ENCODE measurements at regions not wholly inside any gene's neighbourhood (a gene's known extent, or its start where the extent isn't known, plus 50 kb on each side); places are given as distances from the start of the nearest gene placed in this dataset.
A peak's percentile ranks its signal among the peaks of the same experiment; 100 is the strongest.

GRCh38 chr20:56786503-56786902 lies 157.4 kb downstream of the TFAP2C start:
- BruUV-seq (replicated peaks): no TSS peak
- DNase-seq (ENCODE audit: low read depth, low spot score) (no peak), ATAC-seq (no peak)
- ChIA-PET CTCF (no interaction called here), POLR2A (no interaction called here), RAD21 (ENCODE audit: low non-redundant PET in 1 of 2, low total read pairs in 2 of 2, uncharacterized antibody in 2 of 2, unreplicated experiment in 2 of 2) (no interaction called here)
- no peak for TF ChIP-seq ATF3 (IDR thresholded peaks at IDR 0.05)
- TF ChIP-seq MAX (IDR thresholded peaks at IDR 0.05): no peak
- TF ChIP-seq ZBTB33 (IDR thresholded peaks at IDR 0.05; ENCODE audit: extremely low read depth, insufficient replicate concordance, low read length): no peak
- no peak for TF ChIP-seq YY1 (IDR thresholded peaks at IDR 0.05; ENCODE audit: extremely low read depth, insufficient replicate concordance, low read depth, low read length)
- TF ChIP-seq CEBPB (IDR thresholded peaks at IDR 0.05; ENCODE audit: low read depth): no peak
- no peak for TF ChIP-seq SP1 (IDR thresholded peaks at IDR 0.05; ENCODE audit: low read depth)
- TF ChIP-seq ZNF274 (IDR thresholded peaks at IDR 0.05; ENCODE audit: low read depth, low read length): no peak
- TF ChIP-seq JUND (IDR thresholded peaks at IDR 0.05): no peak
- TF ChIP-seq SRF (IDR thresholded peaks at IDR 0.05; ENCODE audit: low read depth): no peak
- no peak for TF ChIP-seq EZH2phosphoT487 (IDR thresholded peaks at IDR 0.05; ENCODE audit: borderline replicate concordance)
- no peak for TF ChIP-seq RAD21 (IDR thresholded peaks at IDR 0.05; ENCODE audit: low read depth)
- TF ChIP-seq ELF1 (IDR thresholded peaks at IDR 0.05; ENCODE audit: borderline replicate concordance, low read depth): no peak
- TF ChIP-seq ZFX (IDR thresholded peaks at IDR 0.05): no peak
- TF ChIP-seq POLR2AphosphoS5 (IDR thresholded peaks at IDR 0.05; ENCODE audit: low read depth, low read length): no peak
- TF ChIP-seq TCF7L2 (IDR thresholded peaks at IDR 0.05; ENCODE audit: borderline replicate concordance, extremely low read depth, insufficient read depth, insufficient read length): no peak
- H3K36me3 ChIP-seq (ENCODE audit: control insufficient read depth in 1 of 2, insufficient read depth in 2 of 2, low read length in 2 of 2): no peaks in the 10 kb centered on the region
- no peak overlapping the region for H3K9ac ChIP-seq (ENCODE audit: low read length)
- no peak overlapping the region; the same call in 1 of the 2 replicates for H3K27ac ChIP-seq (ENCODE audit: low read depth, low read length)
- no peaks in the 10 kb centered on the region for H3K27me3 ChIP-seq (ENCODE audit: insufficient read depth, low read length)
- peaks cover 35 to 42% of the 10 kb centered on the region in 2 experiments for H3K4me1 ChIP-seq (ENCODE audit: control insufficient read depth in 1 of 2, insufficient read depth in 2 of 2, low read length in 2 of 2)
- intact Hi-C loops (cut with micrococcal nuclease): loop anchor here (5.0 kb wide), 2 partner anchors 159 to 179 kb away; partner anchors contain the start of gene TFAP2C
- peak overlapping the region; percentile 73 for H3K4me2 ChIP-seq (ENCODE audit: low read length)
- no peak overlapping the region for H3K4me3 ChIP-seq (replicated peaks in 1 of 2; ENCODE audit: low read depth in 1 of 2, low read length in 2 of 2)
- H3K9me3 ChIP-seq (ENCODE audit: control insufficient read depth in 1 of 2, insufficient read depth in 1 of 2, low read depth in 1 of 2, low read length in 2 of 2): no peaks in the 10 kb centered on the region
- H3K9me2 ChIP-seq (ENCODE audit: insufficient read depth): no peaks in the 10 kb centered on the region
- H2AFZ ChIP-seq (ENCODE audit: low read depth, low read length, poor library complexity, severe bottlenecking): peak overlapping the region; percentile 68
- no peaks in the 10 kb centered on the region for H4K20me1 ChIP-seq (ENCODE audit: insufficient read depth)
- H3K79me2 ChIP-seq (ENCODE audit: insufficient read depth, low read length): no peaks in the 10 kb centered on the region
